Fibroblast of lung (primary cell): ENCODE measurements at regions not wholly inside any gene's neighbourhood (a gene's known extent, or its start where the extent isn't known, plus 50 kb on each side); places are given as distances from the start of the nearest gene placed in this dataset.
"Not testable (repeated sequence)": the region's sequence is repeated elsewhere in the genome, so short reads cannot be mapped to it uniquely, and the experiment has no call there.

Source experiments
- DNase-seq, 2 donors: peaks; one replicate each; pipeline versions ENCODE4 v3.0.0 to v3.0.0-alpha.2; 2010; ENCODE audit warnings: low read depth in 2 of 2
- H2AFZ ChIP-seq: 2 replicates; pipeline ENCODE4 v1.5.1; 2012; ENCODE audit warnings: low read length, control low read depth, inconsistent platforms
- H3K27ac ChIP-seq: 2 replicates; pipeline ENCODE4 v1.5.1; 2011; ENCODE audit warnings: low read length, control low read depth; ENCODE audit not compliant: insufficient read depth
- H3K27me3 ChIP-seq: 2 replicates; pipeline ENCODE4 v1.5.1; 2011; ENCODE audit warnings: mild to moderate bottlenecking, low read length; ENCODE audit not compliant: control insufficient read depth, insufficient read depth
- H3K36me3 ChIP-seq: 2 replicates; pipeline ENCODE4 v1.5.1; 2011; ENCODE audit warnings: low read length; ENCODE audit not compliant: control insufficient read depth, insufficient read depth
- H3K4me1 ChIP-seq: 2 replicates; pipeline ENCODE4 v1.5.1; 2011; ENCODE audit warnings: low read length; ENCODE audit not compliant: control insufficient read depth, insufficient read depth; ENCODE audit errors: extremely low read depth
- H3K4me2 ChIP-seq: 2 replicates; pipeline ENCODE4 v1.5.1; 2011; ENCODE audit warnings: low read length, control low read depth; ENCODE audit not compliant: insufficient read depth; ENCODE audit errors: extremely low read depth
- H3K4me3 ChIP-seq, 4 experiments: fragments of 200-600 bp in 1 of 4; sonication (generic) in 1 of 4; replicated peaks in 1 of 4; 2 replicates each; pipeline ENCODE4 v1.5.1; 2011 to 2016; ENCODE audit warnings: low read length in 4 of 4, low read depth in 3 of 4, mild to moderate bottlenecking in 3 of 4, control low read depth in 2 of 4, inconsistent platforms in 1 of 4, mixed read lengths in 1 of 4; ENCODE audit not compliant: insufficient read depth in 1 of 4; ENCODE audit errors: control extremely low read depth in 1 of 4
- H3K79me2 ChIP-seq: 2 replicates; pipeline ENCODE4 v1.5.1; 2012; ENCODE audit warnings: mild to moderate bottlenecking, low read length, inconsistent platforms; ENCODE audit not compliant: control insufficient read depth, insufficient read depth
- H3K9ac ChIP-seq: 2 replicates; pipeline ENCODE4 v1.5.1; 2011; ENCODE audit warnings: mild to moderate bottlenecking, low read length, control low read depth; ENCODE audit not compliant: insufficient read depth
- H3K9me3 ChIP-seq: 2 replicates; pipeline ENCODE4 v1.5.1; 2012; ENCODE audit warnings: low read depth, low read length; ENCODE audit not compliant: control insufficient read depth, insufficient read depth
- H4K20me1 ChIP-seq: 2 replicates; pipeline ENCODE4 v1.5.1; 2011; ENCODE audit warnings: low read length; ENCODE audit not compliant: control insufficient read depth, insufficient read depth; ENCODE audit errors: extremely low read depth
- EZH2 ChIP-seq: IDR thresholded peaks from 2 replicates; pipeline ENCODE4 v1.5.1; 2012; ENCODE audit warnings: low read length, control low read depth, mild to moderate bottlenecking; ENCODE audit errors: missing control alignments
- TF ChIP-seq, protein P1 (sequence below), 2 donors: IDR thresholded peaks in 1 of 2; conservative IDR thresholded peaks in 1 of 2; 1 replicate in 1 of 2; 2 replicates in 1 of 2; pipeline ENCODE4 v1.5.1; 2011 to 2012; ENCODE audit warnings: low read length in 2 of 2, control low read depth in 1 of 2, inconsistent platforms in 1 of 2, low read depth in 1 of 2, mild to moderate bottlenecking in 1 of 2

DNA sequence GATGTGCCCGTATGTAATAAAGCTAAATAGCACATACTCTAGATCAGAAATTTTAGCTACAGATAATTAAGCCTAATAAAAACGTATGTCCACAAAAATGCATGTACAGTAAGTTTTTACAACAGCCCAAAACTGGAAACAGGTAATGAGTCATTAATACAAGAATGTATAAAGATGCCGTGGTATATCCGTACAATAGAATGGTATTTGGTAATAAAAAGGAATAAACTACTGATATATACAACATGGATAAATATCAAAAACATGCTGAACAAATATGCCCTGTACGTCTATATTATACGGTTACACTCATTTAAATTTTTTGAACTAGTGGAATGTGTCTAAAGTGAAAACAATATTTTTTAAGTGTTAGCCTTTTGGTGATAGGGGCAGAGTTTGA is 128.2 kb upstream of the ADGRB3 start:
- Histone ChIP-seq H3K4me2 (no peak overlapping the region), H3K27ac (no peak overlapping the region), H4K20me1 (no peaks in the 10 kb centered on the region), H2AFZ (no peak overlapping the region), H3K4me3 (no peak overlapping the region), H3K79me2 (no peaks in the 10 kb centered on the region), H3K36me3 (no peaks in the 10 kb centered on the region), H3K27me3 (no peaks in the 10 kb centered on the region), H3K9ac (no peak overlapping the region), H3K4me1 (no peaks in the 10 kb centered on the region), H3K9me3 (no peaks in the 10 kb centered on the region)
- no peak for TF ChIP-seq EZH2
- TF ChIP-seq, protein P1, sequence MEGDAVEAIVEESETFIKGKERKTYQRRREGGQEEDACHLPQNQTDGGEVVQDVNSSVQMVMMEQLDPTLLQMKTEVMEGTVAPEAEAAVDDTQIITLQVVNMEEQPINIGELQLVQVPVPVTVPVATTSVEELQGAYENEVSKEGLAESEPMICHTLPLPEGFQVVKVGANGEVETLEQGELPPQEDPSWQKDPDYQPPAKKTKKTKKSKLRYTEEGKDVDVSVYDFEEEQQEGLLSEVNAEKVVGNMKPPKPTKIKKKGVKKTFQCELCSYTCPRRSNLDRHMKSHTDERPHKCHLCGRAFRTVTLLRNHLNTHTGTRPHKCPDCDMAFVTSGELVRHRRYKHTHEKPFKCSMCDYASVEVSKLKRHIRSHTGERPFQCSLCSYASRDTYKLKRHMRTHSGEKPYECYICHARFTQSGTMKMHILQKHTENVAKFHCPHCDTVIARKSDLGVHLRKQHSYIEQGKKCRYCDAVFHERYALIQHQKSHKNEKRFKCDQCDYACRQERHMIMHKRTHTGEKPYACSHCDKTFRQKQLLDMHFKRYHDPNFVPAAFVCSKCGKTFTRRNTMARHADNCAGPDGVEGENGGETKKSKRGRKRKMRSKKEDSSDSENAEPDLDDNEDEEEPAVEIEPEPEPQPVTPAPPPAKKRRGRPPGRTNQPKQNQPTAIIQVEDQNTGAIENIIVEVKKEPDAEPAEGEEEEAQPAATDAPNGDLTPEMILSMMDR (conservative IDR thresholded peaks at IDR 0.05 in 1 of 2, IDR thresholded peaks at IDR 0.05 in 1 of 2; ENCODE audit: low read depth in 1 of 2, low read length in 2 of 2): no peak
- no peak for DNase-seq

DNA sequence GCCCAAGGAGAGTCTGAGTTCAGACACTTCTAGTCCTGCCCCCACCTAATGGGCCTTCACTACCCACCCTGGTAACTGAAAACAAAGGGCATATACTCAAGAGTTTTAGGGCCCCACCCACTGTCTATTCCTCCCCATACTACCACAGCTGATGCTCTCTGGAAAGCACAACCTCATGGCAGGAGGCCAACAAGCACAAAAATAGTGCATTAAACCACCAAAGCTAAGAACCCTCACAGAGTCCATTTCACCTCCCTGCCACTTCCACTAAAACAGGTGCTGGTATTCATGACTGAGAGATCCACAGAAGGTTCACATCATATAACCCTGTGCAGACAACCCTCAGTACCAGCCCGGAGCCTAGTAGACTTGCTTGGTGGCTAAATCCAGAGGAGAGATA is 132.1 kb upstream of the ADGRB3 start:
- H3K27me3 ChIP-seq: no peaks in the 10 kb centered on the region
- no peak for DNase-seq
- no peak overlapping the region for H3K4me2 ChIP-seq
- no peaks in the 10 kb centered on the region for H3K9me3 ChIP-seq
- H3K36me3 ChIP-seq: no peaks in the 10 kb centered on the region
- TF ChIP-seq, protein P1 (conservative IDR thresholded peaks at IDR 0.05 in 1 of 2, IDR thresholded peaks at IDR 0.05 in 1 of 2; ENCODE audit: low read depth in 1 of 2, low read length in 2 of 2): no peak
- TF ChIP-seq EZH2: no peak
- no peaks in the 10 kb centered on the region for H3K79me2 ChIP-seq
- no peaks in the 10 kb centered on the region for H3K4me1 ChIP-seq
- no peak overlapping the region for H2AFZ ChIP-seq
- H4K20me1 ChIP-seq: no peaks in the 10 kb centered on the region
- no peak overlapping the region for H3K9ac ChIP-seq
- H3K27ac ChIP-seq: no peak overlapping the region
- no peak overlapping the region for H3K4me3 ChIP-seq

DNA sequence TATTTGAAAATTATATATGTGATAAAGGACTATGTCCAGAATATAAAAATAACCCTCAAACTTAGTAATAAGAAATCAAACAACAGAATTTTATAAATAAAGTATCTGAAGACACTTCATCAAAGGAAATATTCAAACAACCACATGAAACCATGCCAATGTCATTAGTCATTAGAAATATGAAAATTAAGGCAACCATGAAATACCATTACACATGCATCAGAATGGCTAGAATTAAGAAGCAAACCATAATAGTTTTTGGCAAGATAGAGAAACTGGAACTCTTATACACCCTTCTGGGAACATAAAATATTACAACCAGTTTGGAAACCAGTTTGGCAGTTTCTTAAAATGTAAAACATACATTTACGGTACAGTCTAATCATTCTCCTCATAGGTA is 137.2 kb upstream of the ADGRB3 start:
- Histone ChIP-seq H3K79me2 (no peaks in the 10 kb centered on the region), H2AFZ (no peak overlapping the region)

DNA sequence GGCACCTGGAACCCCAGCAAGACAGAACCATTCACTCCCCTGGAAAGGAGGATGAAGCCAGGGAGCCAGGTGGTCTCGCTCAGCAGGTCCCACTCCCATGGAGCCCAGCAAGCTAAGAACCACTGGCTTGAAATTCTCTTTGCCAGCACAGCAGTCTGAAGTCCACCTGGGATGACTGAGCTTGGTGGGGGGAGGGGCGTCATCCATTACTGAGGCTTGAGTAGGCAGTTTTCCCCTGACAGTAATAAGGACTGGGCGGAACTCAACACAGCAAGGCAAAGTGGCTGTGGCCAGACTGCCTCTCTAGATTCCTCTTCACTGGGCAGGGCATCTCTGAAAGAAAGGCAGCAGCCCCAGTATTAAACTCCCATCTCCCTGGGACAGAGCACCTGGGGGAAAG is 140.2 kb upstream of the ADGRB3 start:
- not testable (repeated sequence) for H2AFZ ChIP-seq, H3K36me3 ChIP-seq, H3K4me1 ChIP-seq, H3K4me2 ChIP-seq, DNase-seq, H3K79me2 ChIP-seq, H3K4me3 ChIP-seq, H3K27ac ChIP-seq, H3K27me3 ChIP-seq, H4K20me1 ChIP-seq, H3K9me3 ChIP-seq, H3K9ac ChIP-seq

More for the DNA sequence above, 137.2 kb upstream of the ADGRB3 start:
- H3K9me3 ChIP-seq: no peaks in the 10 kb centered on the region
- DNase-seq: peak; percentile 43 to 70
- H3K4me1 ChIP-seq: no peaks in the 10 kb centered on the region
- no peak overlapping the region for H3K9ac ChIP-seq
- no peak overlapping the region for H3K27ac ChIP-seq
- no peaks in the 10 kb centered on the region for H4K20me1 ChIP-seq
- no peaks in the 10 kb centered on the region for H3K27me3 ChIP-seq
- no peak overlapping the region for H3K4me2 ChIP-seq
- no peaks in the 10 kb centered on the region for H3K36me3 ChIP-seq
- TF ChIP-seq, protein P1 (conservative IDR thresholded peaks at IDR 0.05 in 1 of 2, IDR thresholded peaks at IDR 0.05 in 1 of 2; ENCODE audit: low read depth in 1 of 2, low read length in 2 of 2): no peak
- TF ChIP-seq EZH2: no peak
- no peak overlapping the region for H3K4me3 ChIP-seq
